GM12878 (cell line): ENCODE measurements at regions not wholly inside any gene's neighbourhood (a gene's known extent, or its start where the extent isn't known, plus 50 kb on each side); places are given as distances from the start of the nearest gene placed in this dataset.

Experiments
- ATAC-seq: fragments of 200-7000 bp; cut with Tn5 transposase; 3 replicates; pipeline ENCODE4 v1.9.1; 2020; ENCODE audit warnings: mild to moderate bottlenecking, moderate library complexity
- BruUV-seq: library from RNA; stranded (reverse); fragments of 400-500 nt; replicated peaks from 2 replicates; lab custom pipeline; 2021; lab: Mats Ljungman, UMichigan
- CTCF ChIA-PET: fragments of 300-600 bp; sonication (Branson Sonifier 250); formaldehyde crosslinking; extraction: SDS; loops from one replicate; lab custom pipeline; 2021; ENCODE audit warnings: inconsistent platforms; lab: Yijun Ruan, JAX
- POLR2A ChIA-PET: fragments of 350-600 bp; formaldehyde crosslinking; extraction: SDS; loops from one replicate; lab custom pipeline; 2021; ENCODE audit warnings: inconsistent platforms; lab: Charles Lee
- RAD21 ChIA-PET: fragments of 300-600 bp; sonication (Branson Sonifier 250); formaldehyde crosslinking; loops from one replicate; lab custom pipeline; 2023; ENCODE audit warnings: antibody characterized with exemption; ENCODE audit not compliant: unreplicated experiment; lab: Charles Lee
- SMC1A ChIA-PET: fragments of 300-600 bp; sonication (Branson Sonifier 250); formaldehyde crosslinking; loops from one replicate; lab custom pipeline; 2023; ENCODE audit not compliant: unreplicated experiment, uncharacterized antibody; lab: Charles Lee
- DNase-seq: peaks from one replicate; pipeline ENCODE4 v3.0.0-alpha.2; 2011; ENCODE audit warnings: low read depth, low spot score
- FAIRE-seq: peaks from 3 replicates; lab custom pipeline; 2011; peaks lifted over from hg19 to GRCh38; lab: Jason Lieb, UNC
- H2AFZ ChIP-seq: 2 replicates; pipeline ENCODE4 v1.6.0; 2011; ENCODE audit warnings: low read depth, low read length, control low read depth; ENCODE audit not compliant: control insufficient read depth
- H3K27ac ChIP-seq: 2 replicates; pipeline ENCODE4 v1.5.1; 2011; ENCODE audit warnings: control low read depth; ENCODE audit not compliant: control insufficient read depth, insufficient read depth
- H3K27me3 ChIP-seq, 2 experiments: replicated peaks in 1 of 2; 2 replicates each; pipeline versions ENCODE4 v1.6.0 to v1.6.1; 2011; ENCODE audit warnings: low read length in 1 of 2; ENCODE audit not compliant: control insufficient read depth in 2 of 2, insufficient read depth in 2 of 2
- H3K36me3 ChIP-seq, 2 experiments: 2 replicates each; pipeline ENCODE4 v1.5.1; 2011; ENCODE audit warnings: low read length in 1 of 2; ENCODE audit not compliant: control insufficient read depth in 2 of 2, insufficient read depth in 2 of 2
- H3K4me1 ChIP-seq: 2 replicates; pipeline ENCODE4 v1.6.1; 2011; ENCODE audit warnings: mild to moderate bottlenecking, low read length, moderate library complexity, mixed read lengths; ENCODE audit not compliant: control insufficient read depth, insufficient read depth
- H3K4me2 ChIP-seq: 2 replicates; pipeline ENCODE4 v1.6.0; 2011; ENCODE audit warnings: control low read depth; ENCODE audit not compliant: control insufficient read depth, insufficient read depth
- H3K4me3 ChIP-seq: fragments of 200-600 bp; sonication (generic); 2 replicates; pipeline ENCODE4 v1.5.1; 2016
- H3K79me2 ChIP-seq: 2 replicates; pipeline ENCODE4 v1.6.0; 2011; ENCODE audit warnings: low read length; ENCODE audit not compliant: control insufficient read depth, insufficient read depth
- H3K9ac ChIP-seq: 2 replicates; pipeline ENCODE4 v1.8.0; 2011; ENCODE audit warnings: low read length, control low read depth, mixed read lengths; ENCODE audit not compliant: control insufficient read depth, insufficient read depth
- H3K9me3 ChIP-seq: replicated peaks from 3 replicates; pipeline ENCODE4 v1.5.1; 2011; ENCODE audit warnings: mild to moderate bottlenecking, low read length; ENCODE audit not compliant: control insufficient read depth, insufficient read depth
- H4K20me1 ChIP-seq: 2 replicates; pipeline ENCODE4 v1.6.0; 2011; ENCODE audit not compliant: control insufficient read depth, insufficient read depth
- ASH2L ChIP-seq: fragments of 300-600, 200-600 bp; sonication (generic); IDR thresholded peaks from 2 replicates; pipeline ENCODE4 v1.6.1; 2017; ENCODE audit warnings: low read depth, mild to moderate bottlenecking, borderline replicate concordance
- BACH1 ChIP-seq: fragments of 450-650 bp; IDR thresholded peaks from 2 replicates; pipeline ENCODE4 v1.6.1; 2017; ENCODE audit warnings: mild to moderate bottlenecking, borderline replicate concordance
- BHLHE40 ChIP-seq, 2 experiments: fragments of 450-650 bp in 1 of 2; IDR thresholded peaks; 2 replicates each; pipeline ENCODE4 v1.6.1; 2011 to 2017; ENCODE audit warnings: low read depth in 2 of 2, borderline replicate concordance in 1 of 2, improper control_type of control experiment in 1 of 2, low read length in 1 of 2, mild to moderate bottlenecking in 1 of 2
- BMI1 ChIP-seq: fragments of 450-650 bp; IDR thresholded peaks from 2 replicates; pipeline ENCODE4 v1.6.1; 2016; ENCODE audit warnings: mild to moderate bottlenecking, moderate library complexity, borderline replicate concordance
- CEBPB ChIP-seq, 2 experiments: fragments of 150-350 bp in 1 of 2; IDR thresholded peaks; 2 replicates each; pipeline ENCODE4 v1.6.1; 2012 to 2014; ENCODE audit warnings: low read depth in 2 of 2, low read length in 2 of 2, borderline replicate concordance in 1 of 2, inconsistent platforms in 1 of 2
- CHD4 ChIP-seq: fragments of 200-600 bp; sonication (generic); IDR thresholded peaks from 2 replicates; pipeline ENCODE4 v1.6.1; 2016; ENCODE audit warnings: mild to moderate bottlenecking
- IKZF2 ChIP-seq, 2 experiments: fragments of 450-650 bp; IDR thresholded peaks; 2 replicates each; pipeline ENCODE4 v1.6.1; 2017; ENCODE audit warnings: mild to moderate bottlenecking in 2 of 2, moderate library complexity in 2 of 2
- JUND ChIP-seq: IDR thresholded peaks from 2 replicates; pipeline ENCODE4 v1.6.1; 2012; ENCODE audit warnings: low read depth, mild to moderate bottlenecking, low read length, improper control_type of control experiment, moderate library complexity
- KAT2A ChIP-seq: conservative IDR thresholded peaks from 2 replicates; pipeline ENCODE4 v1.6.1; 2011; ENCODE audit warnings: low read depth, low read length; ENCODE audit not compliant: control insufficient read depth
- NFIC ChIP-seq: IDR thresholded peaks from 2 replicates; pipeline ENCODE4 v1.6.1; 2012; ENCODE audit warnings: low read depth, mild to moderate bottlenecking, inconsistent platforms, low read length, moderate library complexity
- PAX8 ChIP-seq: fragments of 450-650 bp; IDR thresholded peaks from 2 replicates; pipeline ENCODE4 v1.6.1; 2017; ENCODE audit warnings: mild to moderate bottlenecking, moderate library complexity
- RB1 ChIP-seq: fragments of 450-650 bp; formaldehyde crosslinking; IDR thresholded peaks from 2 replicates; pipeline ENCODE4 v1.6.1; 2017; ENCODE audit warnings: mild to moderate bottlenecking, borderline replicate concordance
- SPI1 ChIP-seq: IDR thresholded peaks from 2 replicates; pipeline ENCODE4 v1.6.1; 2011; ENCODE audit warnings: low read depth, mild to moderate bottlenecking, low read length, moderate library complexity, borderline replicate concordance; ENCODE audit not compliant: insufficient read depth
- STAT1 ChIP-seq: fragments of 450-650 bp; conservative IDR thresholded peaks from 2 replicates; pipeline ENCODE4 v1.6.1; 2014; ENCODE audit warnings: antibody characterized with exemption, mild to moderate bottlenecking
- ZBTB33 ChIP-seq: fragments of 450-650 bp; IDR thresholded peaks from 2 replicates; pipeline ENCODE4 v1.6.1; 2017; ENCODE audit warnings: mild to moderate bottlenecking
- ZZZ3 ChIP-seq: IDR thresholded peaks from 2 replicates; pipeline ENCODE4 v1.6.1; 2011; ENCODE audit warnings: low read depth; ENCODE audit not compliant: control insufficient read depth, insufficient read length
- WGBS: methylation state at CpG from one replicate; pipeline ENCODE4 v1.1.6; 2016; ENCODE audit warnings: low lambda C conversion rate; ENCODE audit not compliant: insufficient replicate concordance, insufficient coverage; ENCODE audit errors: missing lambda C conversion rate; 5-methylcytosine and 5-hydroxymethylcytosine counted together
- in situ Hi-C: fragments of 300-500 bp; cut with MboI; formaldehyde crosslinking; loops from 9 replicates; pipeline ENCODE4 v1.14.3; 2018; ENCODE audit warnings: mixed read lengths
- intact Hi-C: fragments of 100-400 bp; cut with micrococcal nuclease; formaldehyde crosslinking; loops from one replicate; pipeline ENCODE4 v1.14.2; 2022; ENCODE audit not compliant: unreplicated experiment
- TF ChIP-seq, protein P1 (sequence below): IDR thresholded peaks from 2 replicates; pipeline ENCODE4 v1.6.1; 2012; ENCODE audit warnings: low read depth, low read length, improper control_type of control experiment

DNA sequence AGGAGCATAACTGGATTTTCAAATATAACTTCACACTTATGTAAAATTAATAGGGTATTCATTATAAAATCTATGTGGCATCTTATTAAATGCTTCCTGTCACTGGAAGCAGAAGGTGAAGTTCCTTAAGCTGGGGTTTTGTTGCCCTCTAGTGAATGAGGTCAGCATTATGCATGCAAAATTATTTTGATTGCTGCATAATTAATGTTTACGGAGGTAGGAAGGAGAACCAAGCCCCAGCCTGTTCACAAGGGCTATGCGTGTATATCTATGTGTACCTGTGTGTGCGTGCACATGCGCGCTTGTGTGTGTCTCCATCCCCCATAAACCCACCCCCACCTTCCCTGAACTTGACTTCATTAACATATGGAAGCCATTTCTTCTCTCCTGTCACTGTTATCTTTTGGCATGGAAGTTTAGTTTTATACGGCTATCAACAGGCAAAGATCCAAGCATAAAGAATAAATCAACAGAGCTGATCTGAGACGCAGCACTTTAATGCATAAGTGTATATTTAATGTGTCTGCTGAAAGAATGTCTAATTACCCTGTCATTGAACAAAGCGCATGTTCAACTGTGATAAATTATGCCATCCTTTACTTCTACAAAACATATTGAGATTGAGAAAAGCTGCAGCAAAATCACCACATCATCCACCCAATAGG lies 90.2 kb upstream of the CDH4 start:
- intact Hi-C loops: no loop called here
- no TSS peak for BruUV-seq

GRCh38 chr20:61162451-61162850 lies 89.6 kb upstream of the CDH4 start:
- FAIRE-seq: no peak
- in situ Hi-C loops (no loop called here), intact Hi-C loops (no loop called here)
- Histone ChIP-seq H3K27ac (no peak overlapping the region), H3K36me3 (no peaks in the 10 kb centered on the region), H3K4me3 (no peak overlapping the region), H3K9ac (no peak overlapping the region), H2AFZ (no peak overlapping the region), H3K79me2 (no peaks in the 10 kb centered on the region), H4K20me1 (no peaks in the 10 kb centered on the region), H3K4me2 (no peak overlapping the region), H3K4me1 (no peaks in the 10 kb centered on the region), H3K27me3 (no peaks in the 10 kb centered on the region), H3K9me3 (no peaks in the 10 kb centered on the region)
- no peak for ATAC-seq
- ChIA-PET SMC1A (no interaction called here), CTCF (interaction anchor here (0.7 to 0.9 kb wide), 2 partner anchors 345 to 1553 kb away, joined by 3 to 6 read pairs; no protein-coding TSS in a partner anchor), RAD21 (no interaction called here), POLR2A (no interaction called here)
- 57% methylated on average over 12 of the region's 12 CpGs for WGBS
- BruUV-seq: no TSS peak
- DNase-seq: no peak
- no peak for TF ChIP-seq JUND
- no peak for TF ChIP-seq SPI1
- TF ChIP-seq ZBTB33: no peak
- TF ChIP-seq NFIC: no peak
- TF ChIP-seq STAT1: no peak
- no peak for TF ChIP-seq IKZF2 (IDR thresholded peaks at IDR 0.05)
- TF ChIP-seq ZZZ3: no peak
- no peak for TF ChIP-seq BMI1
- TF ChIP-seq BHLHE40 (IDR thresholded peaks at IDR 0.05; ENCODE audit: borderline replicate concordance in 1 of 2, low read depth in 2 of 2, low read length in 1 of 2): no peak
- no peak for TF ChIP-seq BACH1
- TF ChIP-seq ASH2L: no peak
- no peak for TF ChIP-seq RB1

More for the DNA sequence above, 90.2 kb upstream of the CDH4 start:
- SMC1A ChIA-PET: no interaction called here
- RAD21 ChIA-PET: no interaction called here
- Histone ChIP-seq H4K20me1 (no peaks in the 10 kb centered on the region), H3K4me3 (no peak overlapping the region), H3K4me2 (no peak overlapping the region), H3K27ac (no peak overlapping the region), H3K4me1 (no peaks in the 10 kb centered on the region), H3K9ac (no peak overlapping the region), H3K36me3 (no peaks in the 10 kb centered on the region)
- CTCF ChIA-PET: interaction anchor here (0.7 to 0.9 kb wide), 2 partner anchors 346 to 1552 kb away, joined by 3 to 6 read pairs; no protein-coding TSS in a partner anchor
- 49% methylated on average over 8 of the region's 8 CpGs for WGBS
- FAIRE-seq: no peak
- POLR2A ChIA-PET: no interaction called here
- no peak for TF ChIP-seq PAX8
- no peak for TF ChIP-seq KAT2A
- no peak for TF ChIP-seq CEBPB (IDR thresholded peaks at IDR 0.05; ENCODE audit: borderline replicate concordance in 1 of 2, low read depth in 2 of 2, low read length in 2 of 2)
- TF ChIP-seq, protein P1, sequence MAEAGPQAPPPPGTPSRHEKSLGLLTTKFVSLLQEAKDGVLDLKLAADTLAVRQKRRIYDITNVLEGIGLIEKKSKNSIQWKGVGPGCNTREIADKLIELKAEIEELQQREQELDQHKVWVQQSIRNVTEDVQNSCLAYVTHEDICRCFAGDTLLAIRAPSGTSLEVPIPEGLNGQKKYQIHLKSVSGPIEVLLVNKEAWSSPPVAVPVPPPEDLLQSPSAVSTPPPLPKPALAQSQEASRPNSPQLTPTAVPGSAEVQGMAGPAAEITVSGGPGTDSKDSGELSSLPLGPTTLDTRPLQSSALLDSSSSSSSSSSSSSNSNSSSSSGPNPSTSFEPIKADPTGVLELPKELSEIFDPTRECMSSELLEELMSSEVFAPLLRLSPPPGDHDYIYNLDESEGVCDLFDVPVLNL: no peak
- no peak for TF ChIP-seq IKZF2 (IDR thresholded peaks at IDR 0.05)
- no peak for TF ChIP-seq CHD4
- TF ChIP-seq, all 136 proteins: peak for 0
- ATAC-seq (no peak), DNase-seq (no peak)
- Histone ChIP-seq H3K27me3 (no peaks in the 10 kb centered on the region), H3K9me3 (no peaks in the 10 kb centered on the region), H3K79me2 (no peaks in the 10 kb centered on the region), H2AFZ (no peak overlapping the region)
- in situ Hi-C loops: no loop called here
